Testis (tissue), 2 donors: ENCODE measurements at regions not wholly inside any gene's neighbourhood (a gene's known extent, or its start where the extent isn't known, plus 50 kb on each side); places are given as distances from the start of the nearest gene placed in this dataset.

Source experiments
- DNase-seq: peaks from one replicate; pipeline ENCODE4 v3.0.0-alpha.2; 2019
- H3K27ac ChIP-seq, 2 donors: fragments of 200-600 bp; sonication (generic); one replicate each; pipeline ENCODE4 v1.5.1; 2019
- H3K27me3 ChIP-seq: fragments of 200-600 bp; sonication (generic); one replicate; pipeline ENCODE4 v1.5.1; 2019
- H3K36me3 ChIP-seq: fragments of 200-600 bp; sonication (generic); one replicate; pipeline ENCODE4 v1.5.1; 2017; ENCODE audit warnings: low read depth; ENCODE audit errors: missing control alignments
- H3K4me1 ChIP-seq: fragments of 200-600 bp; sonication (generic); one replicate; pipeline ENCODE4 v1.5.1; 2019
- H3K4me3 ChIP-seq, 2 donors: fragments of 200-600 bp; sonication (generic); one replicate each; pipeline ENCODE4 v1.5.1; 2017 to 2019
- H3K9me3 ChIP-seq: fragments of 200-600 bp; sonication (generic); one replicate; pipeline ENCODE4 v1.5.1; 2017
- POLR2A ChIP-seq: fragments of 450-650 bp; IDR thresholded peaks from one replicate; pipeline ENCODE4 v1.6.1; 2017; ENCODE audit warnings: antibody characterized with exemption, mild to moderate bottlenecking, moderate library complexity
- WGBS, 2 donors: methylation state at CpG; one replicate each; pipeline ENCODE4 v1.1.5; 2018; 5-methylcytosine and 5-hydroxymethylcytosine counted together
- intact Hi-C: fragments of 100-400 bp; cut with DNase I; formaldehyde crosslinking; loops from one replicate; pipeline ENCODE4 v1.15.1; 2023; ENCODE audit warnings: low total_unique reads
- TF ChIP-seq, protein P1 (sequence below), 3 experiments: fragments of 450-650 bp in 2 of 3; fragments of 200-600 bp in 1 of 3; sonication (generic) in 1 of 3; IDR thresholded peaks; one replicate each; pipeline ENCODE4 v1.5.1; 2016 to 2019; ENCODE audit warnings: antibody characterized with exemption in 3 of 3, mild to moderate bottlenecking in 2 of 3, moderate library complexity in 1 of 3

DNA sequence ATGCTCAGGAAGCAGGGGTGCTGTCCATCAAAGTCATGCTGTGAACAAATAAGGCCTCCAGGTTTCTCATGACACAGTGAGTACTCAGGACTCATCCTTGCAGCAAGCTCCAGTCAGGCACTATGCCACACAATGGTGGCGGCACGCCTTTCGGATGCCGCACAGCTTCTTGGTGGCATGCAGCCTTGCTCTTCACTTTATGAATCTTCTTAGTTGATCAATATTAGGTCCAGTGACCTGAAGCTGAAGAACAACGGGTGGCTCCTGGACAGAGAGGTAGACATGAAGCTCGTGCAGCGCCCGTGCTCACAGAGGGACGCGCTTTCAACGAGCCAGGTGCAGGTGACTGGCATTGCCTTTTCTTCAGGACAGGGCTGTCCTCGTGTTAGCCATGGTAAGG, 653.0 kb upstream of the MGMT start:
- intact Hi-C loops, result no loop called here
- 89 to 90% methylated on average over 8 to 12 of the region's 12 CpGs for WGBS, 2 donors
- no peaks in the 10 kb centered on the region for H3K9me3 ChIP-seq
- H3K27me3 ChIP-seq, result no peaks in the 10 kb centered on the region
- DNase-seq, result no peak
- H3K4me1 ChIP-seq, result no peaks in the 10 kb centered on the region
- no peaks in the 10 kb centered on the region for H3K36me3 ChIP-seq
- TF ChIP-seq, protein P1, sequence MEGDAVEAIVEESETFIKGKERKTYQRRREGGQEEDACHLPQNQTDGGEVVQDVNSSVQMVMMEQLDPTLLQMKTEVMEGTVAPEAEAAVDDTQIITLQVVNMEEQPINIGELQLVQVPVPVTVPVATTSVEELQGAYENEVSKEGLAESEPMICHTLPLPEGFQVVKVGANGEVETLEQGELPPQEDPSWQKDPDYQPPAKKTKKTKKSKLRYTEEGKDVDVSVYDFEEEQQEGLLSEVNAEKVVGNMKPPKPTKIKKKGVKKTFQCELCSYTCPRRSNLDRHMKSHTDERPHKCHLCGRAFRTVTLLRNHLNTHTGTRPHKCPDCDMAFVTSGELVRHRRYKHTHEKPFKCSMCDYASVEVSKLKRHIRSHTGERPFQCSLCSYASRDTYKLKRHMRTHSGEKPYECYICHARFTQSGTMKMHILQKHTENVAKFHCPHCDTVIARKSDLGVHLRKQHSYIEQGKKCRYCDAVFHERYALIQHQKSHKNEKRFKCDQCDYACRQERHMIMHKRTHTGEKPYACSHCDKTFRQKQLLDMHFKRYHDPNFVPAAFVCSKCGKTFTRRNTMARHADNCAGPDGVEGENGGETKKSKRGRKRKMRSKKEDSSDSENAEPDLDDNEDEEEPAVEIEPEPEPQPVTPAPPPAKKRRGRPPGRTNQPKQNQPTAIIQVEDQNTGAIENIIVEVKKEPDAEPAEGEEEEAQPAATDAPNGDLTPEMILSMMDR (IDR thresholded peaks at IDR 0.05), result no peak
- TF ChIP-seq POLR2A, result no peak
- no peak overlapping the region for H3K4me3 ChIP-seq
- no peak overlapping the region for H3K27ac ChIP-seq

DNA sequence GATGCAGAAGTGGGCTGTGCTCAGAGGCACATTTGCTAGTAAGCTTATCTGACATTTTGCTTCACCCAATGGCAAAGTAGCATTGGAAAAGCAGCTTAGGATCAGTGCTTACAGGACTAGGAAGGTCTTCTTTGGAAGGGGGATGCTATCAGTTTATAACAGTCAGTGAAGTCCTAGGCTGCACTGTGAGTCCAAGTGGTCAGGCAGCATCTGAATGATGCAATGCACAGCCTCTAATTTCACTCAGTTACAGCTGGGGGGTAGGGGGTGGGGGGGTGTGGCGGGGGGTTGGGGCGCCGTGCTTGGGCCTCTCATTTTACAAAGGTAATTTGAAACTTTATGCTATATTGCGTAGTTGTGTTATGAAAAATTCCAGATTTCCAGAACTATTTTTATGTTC, 652.3 kb upstream of the MGMT start:
- intact Hi-C loops, result no loop called here
- H3K27ac ChIP-seq, result no peak overlapping the region
- no peaks in the 10 kb centered on the region for H3K36me3 ChIP-seq
- H3K27me3 ChIP-seq, result no peaks in the 10 kb centered on the region
- H3K9me3 ChIP-seq, result no peaks in the 10 kb centered on the region
- TF ChIP-seq, protein P1 (IDR thresholded peaks at IDR 0.05), result no peak
- TF ChIP-seq POLR2A, result no peak
- H3K4me3 ChIP-seq, result no peak overlapping the region
- WGBS, 2 donors, result 51 to 66% methylated on average over 4 of the region's 4 CpGs
- DNase-seq, result no peak
- no peaks in the 10 kb centered on the region for H3K4me1 ChIP-seq

DNA sequence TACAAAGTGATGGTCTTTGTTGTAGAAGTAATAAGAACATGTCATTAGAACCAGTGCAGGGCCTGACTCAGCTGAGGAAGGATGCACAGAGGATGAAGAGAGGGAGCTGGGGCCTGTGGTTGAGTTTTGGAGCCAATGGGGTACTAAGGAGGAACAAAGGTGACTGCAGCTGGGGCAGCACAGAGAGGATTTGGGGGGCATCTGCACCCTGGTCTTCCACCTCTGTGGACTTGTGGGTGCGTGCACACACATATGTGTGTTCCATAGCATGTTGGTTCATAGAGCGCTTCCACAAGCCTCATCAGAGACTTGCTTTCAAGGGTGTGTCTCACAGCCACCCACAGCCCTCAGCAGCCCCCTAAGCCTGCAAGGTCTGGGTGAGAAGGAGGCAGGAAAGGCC, 650.3 kb upstream of the MGMT start:
- Histone ChIP-seq H3K27me3 (no peaks in the 10 kb centered on the region), H3K4me3 (no peak overlapping the region), H3K36me3 (no peaks in the 10 kb centered on the region), H3K27ac (no peak overlapping the region), H3K9me3 (no peaks in the 10 kb centered on the region), H3K4me1 (no peaks in the 10 kb centered on the region)
- no peak for DNase-seq
- intact Hi-C loops, result no loop called here
- WGBS, 2 donors, result 50 to 96% methylated on average over 2 of the region's 2 CpGs
- TF ChIP-seq POLR2A, result no peak
- TF ChIP-seq, protein P1 (IDR thresholded peaks at IDR 0.05), result no peak

DNA sequence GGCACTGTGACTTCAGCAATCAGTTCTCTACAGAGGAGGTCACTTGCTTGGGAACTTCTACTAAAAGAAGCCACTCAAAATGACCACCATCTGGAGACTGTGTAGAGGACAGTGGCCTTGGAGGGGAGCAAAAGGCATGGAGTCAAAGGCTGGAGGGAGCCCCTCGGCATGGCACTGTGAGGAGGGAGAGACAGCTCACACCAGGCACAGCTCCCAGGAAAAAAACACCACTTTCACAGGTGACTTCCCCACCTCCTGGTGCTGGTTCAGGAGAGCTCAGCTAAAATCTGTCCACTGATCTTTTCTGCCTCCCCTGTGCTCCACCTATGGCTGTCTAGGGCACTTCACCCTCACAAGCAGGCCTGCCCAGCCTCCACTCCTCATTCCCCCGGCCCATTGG, 649.4 kb upstream of the MGMT start:
- H3K27ac ChIP-seq, result no peak overlapping the region
- no peaks in the 10 kb centered on the region for H3K4me1 ChIP-seq
- 93 to 95% methylated on average over 2 of the region's 2 CpGs for WGBS, 2 donors
- no peaks in the 10 kb centered on the region for H3K27me3 ChIP-seq
- H3K9me3 ChIP-seq, result no peaks in the 10 kb centered on the region
- TF ChIP-seq POLR2A, result no peak
- TF ChIP-seq, protein P1 (IDR thresholded peaks at IDR 0.05), result no peak
- no peak overlapping the region for H3K4me3 ChIP-seq
- no peaks in the 10 kb centered on the region for H3K36me3 ChIP-seq
- no peak for DNase-seq
- intact Hi-C loops, result no loop called here

DNA sequence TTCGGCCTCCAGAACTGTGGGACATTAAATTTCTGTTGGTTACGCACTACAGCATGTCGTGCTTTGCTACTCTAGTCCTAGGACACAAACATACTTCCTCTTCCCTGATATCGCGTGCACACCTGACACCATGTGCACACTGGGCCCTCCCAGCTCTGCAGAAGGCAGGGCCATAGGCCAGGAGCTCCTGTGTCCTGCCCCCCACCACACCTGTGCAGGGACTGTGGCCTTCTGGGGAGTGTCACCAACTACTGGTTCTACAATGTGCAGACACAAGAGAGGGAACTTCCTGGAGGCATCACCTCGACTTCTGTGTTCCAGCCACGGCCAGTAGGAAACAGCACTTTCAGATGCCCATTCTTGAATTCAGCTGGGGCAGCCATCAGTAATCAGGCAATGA, 646.4 kb upstream of the MGMT start:
- H3K4me1 ChIP-seq, result no peaks in the 10 kb centered on the region
- WGBS, 2 donors, result 57 to 83% methylated on average over 7 of the region's 7 CpGs
- H3K4me3 ChIP-seq, result no peak overlapping the region
- no peak overlapping the region for H3K27ac ChIP-seq
- no peaks in the 10 kb centered on the region for H3K9me3 ChIP-seq
- no peaks in the 10 kb centered on the region for H3K36me3 ChIP-seq
- intact Hi-C loops, result no loop called here
- TF ChIP-seq POLR2A, result no peak
- TF ChIP-seq, protein P1 (IDR thresholded peaks at IDR 0.05), result no peak
- H3K27me3 ChIP-seq, result no peaks in the 10 kb centered on the region
- no peak for DNase-seq
